IMR-90 (cell line): ENCODE measurements at regions not wholly inside any gene's neighbourhood (a gene's known extent, or its start where the extent isn't known, plus 50 kb on each side); places are given as distances from the start of the nearest gene placed in this dataset.

Experiments used
- ATAC-seq: fragments of 200-7000 bp; cut with Tn5 transposase; 2 replicates; pipeline ENCODE4 v1.9.1; 2020; ENCODE audit warnings: low read depth, mild to moderate bottlenecking, moderate library complexity
- BruUV-seq: library from RNA; stranded (reverse); fragments of 400-500 nt; replicated peaks from 2 replicates; lab custom pipeline; 2021; lab: Mats Ljungman, UMichigan
- CTCF ChIA-PET: fragments of 300-600 bp; formaldehyde crosslinking; extraction: SDS; loops from one replicate; lab custom pipeline; 2021; ENCODE audit warnings: antibody characterized with exemption; lab: Yijun Ruan, JAX
- POLR2A ChIA-PET: fragments of 300-600 bp; sonication (Branson Sonifier 250); formaldehyde crosslinking; loops from one replicate; lab custom pipeline; 2022; ENCODE audit warnings: antibody characterized with exemption; ENCODE audit not compliant: unreplicated experiment; lab: Charles Lee
- DNase-seq: peaks from one replicate; pipeline ENCODE4 v3.0.0; 2013
- H2AFZ ChIP-seq: replicated peaks from 2 replicates; pipeline ENCODE3; 2013; ENCODE audit warnings: low read length, mild to moderate bottlenecking; ENCODE audit not compliant: poor library complexity
- H2AK5ac ChIP-seq: 2 replicates; pipeline ENCODE4 v1.6.1; 2013; ENCODE audit warnings: low read depth, low read length, inconsistent platforms
- H2AK9ac ChIP-seq: replicated peaks from 2 replicates; pipeline ENCODE3; 2013; ENCODE audit warnings: mild to moderate bottlenecking, low read depth, low read length, moderate library complexity; ENCODE audit not compliant: poor library complexity
- H2BK120ac ChIP-seq: 2 replicates; pipeline ENCODE4 v1.6.1; 2013; ENCODE audit warnings: low read depth, low read length, inconsistent platforms
- H2BK15ac ChIP-seq: 3 replicates; pipeline ENCODE4 v1.6.1; 2013; ENCODE audit warnings: low read depth, low read length, inconsistent platforms
- H2BK20ac ChIP-seq: 2 replicates; pipeline ENCODE4 v1.6.1; 2013; ENCODE audit warnings: low read depth, mild to moderate bottlenecking, inconsistent platforms, low read length, moderate library complexity
- H2BK5ac ChIP-seq: 2 replicates; pipeline ENCODE4 v1.6.1; 2013; ENCODE audit warnings: mild to moderate bottlenecking, low read depth, low read length, inconsistent platforms; ENCODE audit not compliant: poor library complexity, severe bottlenecking
- H3K14ac ChIP-seq: replicated peaks from 2 replicates; pipeline ENCODE4 v1.6.1; 2013; ENCODE audit warnings: low read depth, low read length, inconsistent platforms
- H3K18ac ChIP-seq: 2 replicates; pipeline ENCODE4 v1.6.1; 2013; ENCODE audit warnings: low read depth, low read length, control low read depth
- H3K23ac ChIP-seq: 2 replicates; pipeline ENCODE4 v1.6.1; 2013; ENCODE audit warnings: low read depth, low read length, inconsistent platforms
- H3K27ac ChIP-seq: 2 replicates; pipeline ENCODE4 v1.5.1; 2013; ENCODE audit warnings: mild to moderate bottlenecking, control low read depth, low read length; ENCODE audit not compliant: insufficient read depth
- H3K27me3 ChIP-seq: 2 replicates; pipeline ENCODE4 v1.6.1; 2013; ENCODE audit warnings: low read length; ENCODE audit not compliant: control insufficient read depth, insufficient read depth
- H3K36me3 ChIP-seq: 2 replicates; pipeline ENCODE4 v1.6.1; 2013; ENCODE audit warnings: low read length, mixed read lengths; ENCODE audit not compliant: control insufficient read depth, insufficient read depth
- H3K4ac ChIP-seq: 2 replicates; pipeline ENCODE4 v1.6.1; 2013; ENCODE audit warnings: low read depth, low read length, inconsistent platforms
- H3K4me1 ChIP-seq: 2 replicates; pipeline ENCODE4 v1.6.1; 2013; ENCODE audit warnings: low read length, mixed read lengths; ENCODE audit not compliant: control insufficient read depth, insufficient read depth
- H3K4me2 ChIP-seq: 2 replicates; pipeline ENCODE4 v1.6.1; 2013; ENCODE audit warnings: low read depth, mild to moderate bottlenecking, control low read depth, low read length, moderate library complexity
- H3K4me3 ChIP-seq: 2 replicates; pipeline ENCODE4 v1.5.1; 2013; ENCODE audit warnings: low read depth, mild to moderate bottlenecking, control low read depth, low read length, moderate library complexity; ENCODE audit not compliant: insufficient read depth
- H3K56ac ChIP-seq: 2 replicates; pipeline ENCODE4 v1.6.1; 2013; ENCODE audit warnings: low read length, inconsistent platforms; ENCODE audit not compliant: insufficient read depth; ENCODE audit errors: extremely low read depth
- H3K79me1 ChIP-seq, 2 experiments: 2 replicates each; pipeline ENCODE4 v1.6.1; 2013; ENCODE audit warnings: low read length in 2 of 2, inconsistent platforms in 1 of 2, low read depth in 1 of 2
- H3K9ac ChIP-seq: 2 replicates; pipeline ENCODE4 v1.6.1; 2013; ENCODE audit warnings: low read depth, low read length, control low read depth
- H3K9me1 ChIP-seq: 2 replicates; pipeline ENCODE4 v1.6.1; 2013; ENCODE audit warnings: low read length, inconsistent platforms; ENCODE audit not compliant: insufficient read depth
- H3K9me3 ChIP-seq: 2 replicates; pipeline ENCODE4 v1.6.1; 2013; ENCODE audit warnings: low read length; ENCODE audit not compliant: control insufficient read depth, insufficient read depth
- H4K20me1 ChIP-seq: 2 replicates; pipeline ENCODE4 v1.6.1; 2013; ENCODE audit warnings: low read length, inconsistent platforms; ENCODE audit not compliant: insufficient read depth
- H4K5ac ChIP-seq: 2 replicates; pipeline ENCODE4 v1.6.1; 2013; ENCODE audit warnings: mild to moderate bottlenecking, low read depth, low read length, control low read depth
- H4K8ac ChIP-seq, 2 experiments: 2 replicates each; pipeline ENCODE4 v1.6.1; 2013; ENCODE audit warnings: low read depth in 2 of 2, low read length in 2 of 2, control low read depth in 1 of 2, inconsistent platforms in 1 of 2
- H4K91ac ChIP-seq: 2 replicates; pipeline ENCODE4 v1.6.1; 2013; ENCODE audit warnings: low read depth, low read length, inconsistent platforms; ENCODE audit not compliant: insufficient read depth
- BHLHE40 ChIP-seq: fragments of 150-350 bp; IDR thresholded peaks from 2 replicates; pipeline ENCODE4 v1.6.1; 2016; ENCODE audit warnings: mild to moderate bottlenecking, low read depth, low read length
- CEBPB ChIP-seq: IDR thresholded peaks from 2 replicates; pipeline ENCODE4 v1.6.1; 2012; ENCODE audit warnings: low read depth, low read length, improper control_type of control experiment
- CHD1 ChIP-seq: IDR thresholded peaks from 2 replicates; pipeline ENCODE4 v1.6.1; 2012; ENCODE audit warnings: low read depth, low read length, improper control_type of control experiment
- CTCF ChIP-seq: conservative IDR thresholded peaks from 2 replicates; pipeline ENCODE4 v1.5.1; 2012; ENCODE audit warnings: mild to moderate bottlenecking, low read depth, low read length, improper control_type of control experiment
- ELK1 ChIP-seq: fragments of 150-350 bp; IDR thresholded peaks from 2 replicates; pipeline ENCODE4 v1.6.1; 2016; ENCODE audit warnings: low read depth, mild to moderate bottlenecking, low read length, moderate library complexity, borderline replicate concordance
- FOS ChIP-seq: fragments of 150-350 bp; IDR thresholded peaks from 2 replicates; pipeline ENCODE4 v1.6.1; 2016; ENCODE audit warnings: low read depth, low read length
- MAFK ChIP-seq: IDR thresholded peaks from 2 replicates; pipeline ENCODE4 v1.6.1; 2012; ENCODE audit warnings: low read depth, low read length, improper control_type of control experiment
- MAZ ChIP-seq: IDR thresholded peaks from 2 replicates; pipeline ENCODE4 v1.6.1; 2012; ENCODE audit warnings: low read depth, mild to moderate bottlenecking, low read length, improper control_type of control experiment, moderate library complexity, borderline replicate concordance
- MXI1 ChIP-seq: IDR thresholded peaks from 2 replicates; pipeline ENCODE4 v1.6.1; 2012; ENCODE audit warnings: low read depth, mild to moderate bottlenecking, low read length, moderate library complexity, borderline replicate concordance
- NFE2L2 ChIP-seq: fragments of 150-350 bp; IDR thresholded peaks from 2 replicates; pipeline ENCODE4 v1.6.1; 2016; ENCODE audit warnings: low read depth, mild to moderate bottlenecking, low read length
- POLR2A ChIP-seq: IDR thresholded peaks from 2 replicates; pipeline ENCODE4 v1.6.1; 2012; ENCODE audit warnings: mild to moderate bottlenecking, low read depth, low read length
- RAD21 ChIP-seq: IDR thresholded peaks from 2 replicates; pipeline ENCODE4 v1.6.1; 2012; ENCODE audit warnings: low read length, improper control_type of control experiment
- RCOR1 ChIP-seq: IDR thresholded peaks from 2 replicates; pipeline ENCODE4 v1.6.1; 2012; ENCODE audit warnings: mild to moderate bottlenecking, low read length, improper control_type of control experiment; ENCODE audit not compliant: insufficient replicate concordance
- RFX5 ChIP-seq: IDR thresholded peaks from 2 replicates; pipeline ENCODE4 v1.8.0; 2012; ENCODE audit warnings: low read depth, mild to moderate bottlenecking, low read length, moderate library complexity
- SMC3 ChIP-seq: fragments of 150-350 bp; IDR thresholded peaks from 2 replicates; pipeline ENCODE4 v1.6.1; 2016; ENCODE audit warnings: low read depth, mild to moderate bottlenecking, antibody characterized with exemption, low read length, moderate library complexity
- USF2 ChIP-seq: fragments of 150-350 bp; IDR thresholded peaks from 2 replicates; pipeline ENCODE4 v1.6.1; 2017; ENCODE audit warnings: mild to moderate bottlenecking, antibody characterized with exemption, low read length, low read depth
- WGBS, 2 experiments: methylation state at CpG; one replicate each; pipeline versions ENCODE4 v1.1.5 to v1.1.7; 2013; ENCODE audit warnings: missing lambda C conversion rate in 2 of 2; ENCODE audit not compliant: insufficient read length in 1 of 2; ENCODE audit errors: extremely low coverage in 2 of 2; 5-methylcytosine and 5-hydroxymethylcytosine counted together
- dilution Hi-C: fragments of 300-500 bp; cut with HindIII; formaldehyde crosslinking; loops from one replicate; pipeline ENCODE4 v1.14.3; 2018; ENCODE audit warnings: low sequenced_read_pairs; ENCODE audit not compliant: unreplicated experiment
- in situ Hi-C: fragments of 300-500 bp; cut with MboI; formaldehyde crosslinking; loops from 3 replicates; pipeline ENCODE4 v1.14.3; 2019; ENCODE audit warnings: low sequenced_read_pairs, inconsistent platforms, mixed read lengths
- intact Hi-C: fragments of 100-400 bp; cut with micrococcal nuclease; formaldehyde crosslinking; loops from 2 replicates; pipeline ENCODE4 v1.10.0; 2022

DNA sequence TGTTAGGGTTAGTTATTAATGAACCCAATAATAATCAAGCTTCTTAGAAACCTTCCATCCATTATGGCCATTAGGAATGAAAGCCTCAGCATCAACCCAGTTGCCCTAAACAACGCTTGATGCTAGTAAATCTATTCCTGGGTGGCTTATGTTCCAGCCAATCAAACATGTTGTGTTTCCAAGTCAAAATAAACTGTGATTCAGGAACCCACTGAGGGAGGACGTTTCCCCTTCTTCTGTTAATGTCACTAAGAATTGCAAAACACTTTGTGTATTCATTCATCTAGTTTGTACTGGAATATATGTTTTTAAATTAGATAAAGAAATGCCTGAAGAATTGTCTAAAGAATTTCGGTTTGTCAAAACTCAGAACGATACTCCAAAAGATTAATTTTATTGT is 142.5 kb upstream of the MSX2 start:
- Histone ChIP-seq H2BK120ac (no peak overlapping the region), H3K4me3 (no peak overlapping the region), H3K4me1 (peaks cover 4% of the 10 kb centered on the region; the same call in 1 of the 2 replicates), H3K36me3 (no peaks in the 10 kb centered on the region), H3K9me1 (no peaks in the 10 kb centered on the region), H3K14ac (no peak overlapping the region), H3K56ac (no peak overlapping the region), H3K27me3 (no peaks in the 10 kb centered on the region), H3K4me2 (no peak overlapping the region), H4K91ac (no peak overlapping the region), H3K79me1 (no peaks in the 10 kb centered on the region), H3K18ac (no peak overlapping the region), H2AK9ac (no peak overlapping the region), H4K20me1 (no peaks in the 10 kb centered on the region), H3K23ac (no peak overlapping the region), H4K5ac (no peak overlapping the region), H2BK20ac (no peak overlapping the region), H3K4ac (no peak overlapping the region), H3K9me3 (no peaks in the 10 kb centered on the region; the same call in 1 of the 2 replicates), H3K9ac (no peak overlapping the region), H2AK5ac (no peak overlapping the region), H4K8ac (no peak overlapping the region), H2BK15ac (no peak overlapping the region), H3K27ac (no peak overlapping the region), H2AFZ (no peak overlapping the region), H2BK5ac (no peak overlapping the region)
- WGBS, 2 experiments: no CpG with 5 or more reads among the region's 4 CpGs
- ATAC-seq (peak; percentile 66), DNase-seq (no peak)
- ChIA-PET POLR2A (no interaction called here), CTCF (interaction anchor here (0.9 to 1.5 kb wide), 2 partner anchors 8 to 10 kb away, joined by 3 to 4 read pairs; no protein-coding TSS in a partner anchor)
- in situ Hi-C loops (no loop called here), intact Hi-C loops (no loop called here), dilution Hi-C loops (no loop called here)
- BruUV-seq: no TSS peak
- TF ChIP-seq RCOR1: no peak
- TF ChIP-seq POLR2A: no peak
- no peak for TF ChIP-seq BHLHE40
- no peak for TF ChIP-seq RAD21
- TF ChIP-seq MAZ: no peak
- no peak for TF ChIP-seq CHD1
- no peak for TF ChIP-seq RFX5
- TF ChIP-seq SMC3: no peak
- no peak for TF ChIP-seq NFE2L2
- TF ChIP-seq ELK1: no peak
- TF ChIP-seq CEBPB: no peak
- TF ChIP-seq CTCF: no peak
- TF ChIP-seq USF2: no peak
- TF ChIP-seq MXI1: no peak
- TF ChIP-seq FOS: no peak
- no peak for TF ChIP-seq MAFK
